Liver (tissue), 8 donors: ENCODE measurements at regions not wholly inside any gene's neighbourhood (a gene's known extent, or its start where the extent isn't known, plus 50 kb on each side); places are given as distances from the start of the nearest gene placed in this dataset.

Experiments used
- DNase-seq: peaks from one replicate; pipeline ENCODE4 v3.0.0-alpha.2; 2017; ENCODE audit warnings: low spot score
- H3K27ac ChIP-seq, 2 donors: one replicate each; pipeline ENCODE4 v1.7.0; 2013; ENCODE audit warnings: inconsistent platforms in 2 of 2, low read length in 2 of 2, control low read depth in 1 of 2, low read depth in 1 of 2, mild to moderate bottlenecking in 1 of 2
- H3K27me3 ChIP-seq, 4 donors: one replicate each; pipeline versions ENCODE4 v1.6.1 to v1.7.0; 2013; ENCODE audit warnings: low read length in 3 of 4, inconsistent platforms in 1 of 4, mild to moderate bottlenecking in 1 of 4, moderate library complexity in 1 of 4; ENCODE audit not compliant: control insufficient read depth in 4 of 4, insufficient read depth in 4 of 4
- H3K36me3 ChIP-seq, 4 donors: one replicate each; pipeline versions ENCODE4 v1.6.1 to v1.7.0; 2013; ENCODE audit warnings: low read length in 3 of 4, mild to moderate bottlenecking in 3 of 4, low read depth in 1 of 4, moderate library complexity in 1 of 4; ENCODE audit not compliant: control insufficient read depth in 4 of 4, insufficient read depth in 3 of 4
- H3K4me1 ChIP-seq, 4 donors: one replicate each; pipeline versions ENCODE4 v1.6.1 to v1.7.0; 2013; ENCODE audit warnings: low read length in 3 of 4, mild to moderate bottlenecking in 3 of 4, moderate library complexity in 1 of 4; ENCODE audit not compliant: control insufficient read depth in 4 of 4, insufficient read depth in 4 of 4
- H3K4me3 ChIP-seq, 3 donors: one replicate each; pipeline versions ENCODE4 v1.6.1 to v1.7.0; 2013; ENCODE audit warnings: low read length in 3 of 3, control low read depth in 1 of 3, low read depth in 1 of 3, mild to moderate bottlenecking in 1 of 3
- H3K9ac ChIP-seq, 2 donors: one replicate each; pipeline ENCODE4 v1.7.0; 2013; ENCODE audit warnings: low read length in 2 of 2, mild to moderate bottlenecking in 2 of 2, moderate library complexity in 2 of 2, control low read depth in 1 of 2, low read depth in 1 of 2
- H3K9me3 ChIP-seq, 4 donors: one replicate each; pipeline versions ENCODE4 v1.6.1 to v1.7.0; 2013; ENCODE audit warnings: low read length in 3 of 4; ENCODE audit not compliant: control insufficient read depth in 4 of 4
- CTCF ChIP-seq: fragments of 150-350 bp; IDR thresholded peaks from 2 replicates; pipeline ENCODE4 v1.5.1; 2017; ENCODE audit warnings: improper control_type of control experiment, low read depth, low read length; ENCODE audit not compliant: missing input control
- EGR1 ChIP-seq, 2 donors: IDR thresholded peaks; 2 replicates each; pipeline ENCODE4 v1.6.1; 2016 to 2018; ENCODE audit warnings: antibody characterized with exemption in 2 of 2, low read depth in 2 of 2
- FOXA1 ChIP-seq: IDR thresholded peaks from 2 replicates; pipeline ENCODE4 v1.6.1; 2016; ENCODE audit warnings: antibody characterized with exemption
- FOXA2 ChIP-seq: IDR thresholded peaks from 2 replicates; pipeline ENCODE4 v1.6.1; 2016; ENCODE audit warnings: antibody characterized with exemption
- GABPA ChIP-seq, 2 donors: IDR thresholded peaks in 1 of 2; conservative IDR thresholded peaks in 1 of 2; 2 replicates each; pipeline ENCODE4 v1.6.1; 2016; ENCODE audit warnings: antibody characterized with exemption in 2 of 2, mild to moderate bottlenecking in 1 of 2, moderate library complexity in 1 of 2
- HNF4G ChIP-seq: IDR thresholded peaks from 2 replicates; pipeline ENCODE4 v1.6.1; 2016; ENCODE audit warnings: antibody characterized with exemption
- NR2F2 ChIP-seq: IDR thresholded peaks from 2 replicates; pipeline ENCODE4 v1.6.1; 2016; ENCODE audit warnings: antibody characterized with exemption
- RAD21 ChIP-seq, 2 donors: IDR thresholded peaks; 2 replicates each; pipeline ENCODE4 v1.6.1; 2016; ENCODE audit warnings: antibody characterized with exemption in 2 of 2, mild to moderate bottlenecking in 2 of 2
- REST ChIP-seq: IDR thresholded peaks from 2 replicates; pipeline ENCODE4 v1.6.1; 2016; ENCODE audit warnings: antibody characterized with exemption, mild to moderate bottlenecking
- RXRA ChIP-seq, 2 donors: IDR thresholded peaks; 2 replicates each; pipeline ENCODE4 v1.6.1; 2017 to 2018; ENCODE audit warnings: antibody characterized with exemption in 2 of 2, mild to moderate bottlenecking in 1 of 2
- SP1 ChIP-seq: IDR thresholded peaks from 2 replicates; pipeline ENCODE4 v1.6.1; 2018; ENCODE audit warnings: antibody characterized with exemption, mild to moderate bottlenecking
- TAF1 ChIP-seq: conservative IDR thresholded peaks from 2 replicates; pipeline ENCODE4 v1.6.1; 2016; ENCODE audit warnings: antibody characterized with exemption, mild to moderate bottlenecking
- YY1 ChIP-seq: IDR thresholded peaks from 2 replicates; pipeline ENCODE4 v1.6.1; 2016; ENCODE audit warnings: antibody characterized with exemption, mild to moderate bottlenecking
- WGBS: extraction: QIAGEN DNeasy Blood & Tissue Kit; methylation state at CpG from one replicate; pipeline ENCODE4 v1.1.7; 2013; 5-methylcytosine and 5-hydroxymethylcytosine counted together
- TF ChIP-seq, protein P1 (sequence below): IDR thresholded peaks from 2 replicates; pipeline ENCODE4 v1.6.1; 2016; ENCODE audit warnings: antibody characterized with exemption
- TF ChIP-seq, protein P2 (sequence below): IDR thresholded peaks from 2 replicates; pipeline ENCODE4 v1.6.1; 2016; ENCODE audit warnings: antibody characterized with exemption
- TF ChIP-seq, protein P3 (sequence below): IDR thresholded peaks from 2 replicates; pipeline ENCODE4 v1.6.1; 2016; ENCODE audit warnings: antibody characterized with exemption
- donor health status: healthy.
- donor health status: healthy.
- donor health status: healthy.
- donor health status: healthy.
- donor health status: healthy.

DNA sequence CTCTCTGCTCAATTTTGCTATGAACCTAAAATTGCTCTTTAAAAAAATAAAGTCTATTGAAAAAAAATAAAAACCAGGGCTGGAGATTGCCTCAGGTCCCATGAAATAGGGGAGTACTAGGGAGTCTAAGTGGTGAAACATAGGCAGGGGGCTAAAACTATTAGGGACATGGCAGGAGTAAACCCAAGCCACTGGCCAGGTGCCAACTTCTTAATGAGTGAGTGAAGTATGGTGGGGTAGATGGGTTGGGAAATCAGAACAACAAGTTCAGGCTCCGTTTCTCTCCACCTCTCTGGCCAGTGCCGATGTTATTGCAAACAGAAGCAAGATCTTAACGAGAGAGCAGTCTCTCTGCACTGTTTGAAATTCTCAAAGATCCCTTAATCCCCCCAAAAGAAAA, 322.4 kb upstream of the CDH5 start:
- Histone ChIP-seq H3K4me3 (no peak overlapping the region), H3K27me3 (peaks cover 0 to 5% (median under 1%) of the 10 kb centered on the region in 4 donors), H3K36me3 (no peaks in the 10 kb centered on the region), H3K9ac (no peak overlapping the region), H3K27ac (no peak overlapping the region), H3K9me3 (no peaks in the 10 kb centered on the region), H3K4me1 (no peaks in the 10 kb centered on the region)
- no peak for DNase-seq
- 71% methylated on average over 3 of the region's 3 CpGs for WGBS
- TF ChIP-seq EGR1 (IDR thresholded peaks at IDR 0.05; ENCODE audit: low read depth in 2 of 2) = no peak
- TF ChIP-seq CTCF = no peak
- no peak for TF ChIP-seq GABPA (IDR thresholded peaks at IDR 0.05 in 1 of 2, conservative IDR thresholded peaks at IDR 0.05 in 1 of 2)
- TF ChIP-seq TAF1 = no peak
- TF ChIP-seq, protein P1, sequence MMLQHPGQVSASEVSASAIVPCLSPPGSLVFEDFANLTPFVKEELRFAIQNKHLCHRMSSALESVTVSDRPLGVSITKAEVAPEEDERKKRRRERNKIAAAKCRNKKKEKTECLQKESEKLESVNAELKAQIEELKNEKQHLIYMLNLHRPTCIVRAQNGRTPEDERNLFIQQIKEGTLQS = no peak
- TF ChIP-seq RAD21 (IDR thresholded peaks at IDR 0.05) = no peak
- no peak for TF ChIP-seq FOXA1
- TF ChIP-seq, protein P2, sequence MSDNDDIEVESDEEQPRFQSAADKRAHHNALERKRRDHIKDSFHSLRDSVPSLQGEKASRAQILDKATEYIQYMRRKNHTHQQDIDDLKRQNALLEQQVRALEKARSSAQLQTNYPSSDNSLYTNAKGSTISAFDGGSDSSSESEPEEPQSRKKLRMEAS = no peak
- TF ChIP-seq YY1 = no peak
- TF ChIP-seq RXRA (IDR thresholded peaks at IDR 0.05) = no peak
- TF ChIP-seq NR2F2 = no peak
- no peak for TF ChIP-seq SP1
- no peak for TF ChIP-seq REST
- no peak for TF ChIP-seq HNF4G

DNA sequence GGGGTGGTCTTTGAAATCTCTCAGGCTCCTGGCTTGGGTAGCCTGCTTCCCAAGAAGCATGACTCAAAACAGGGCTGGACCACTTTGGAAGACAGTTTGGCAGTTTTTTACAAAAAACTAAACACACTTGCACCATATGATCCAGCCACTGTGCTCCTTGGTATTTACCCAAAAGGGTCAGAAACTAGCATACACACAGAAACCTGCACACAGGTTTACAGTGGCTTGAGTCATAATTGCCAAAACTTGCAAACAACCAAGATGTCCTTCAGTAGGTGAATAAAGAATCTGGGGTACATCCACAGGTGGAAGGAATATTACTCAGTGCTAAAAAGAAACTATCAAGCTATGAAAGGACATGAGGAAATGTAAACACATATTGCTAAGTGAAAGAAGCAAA, 323.2 kb upstream of the CDH5 start:
- H3K4me1 ChIP-seq = no peaks in the 10 kb centered on the region
- H3K27ac ChIP-seq = no peak overlapping the region
- no peak overlapping the region for H3K9ac ChIP-seq
- TF ChIP-seq REST = no peak
- TF ChIP-seq, protein P1 = no peak
- no peak for TF ChIP-seq NR2F2
- no peak for TF ChIP-seq SP1
- no peak for TF ChIP-seq FOXA2
- TF ChIP-seq CTCF = no peak
- no peak for TF ChIP-seq EGR1 (IDR thresholded peaks at IDR 0.05; ENCODE audit: low read depth in 2 of 2)
- TF ChIP-seq FOXA1 = no peak
- no peak for TF ChIP-seq HNF4G
- TF ChIP-seq, protein P3, sequence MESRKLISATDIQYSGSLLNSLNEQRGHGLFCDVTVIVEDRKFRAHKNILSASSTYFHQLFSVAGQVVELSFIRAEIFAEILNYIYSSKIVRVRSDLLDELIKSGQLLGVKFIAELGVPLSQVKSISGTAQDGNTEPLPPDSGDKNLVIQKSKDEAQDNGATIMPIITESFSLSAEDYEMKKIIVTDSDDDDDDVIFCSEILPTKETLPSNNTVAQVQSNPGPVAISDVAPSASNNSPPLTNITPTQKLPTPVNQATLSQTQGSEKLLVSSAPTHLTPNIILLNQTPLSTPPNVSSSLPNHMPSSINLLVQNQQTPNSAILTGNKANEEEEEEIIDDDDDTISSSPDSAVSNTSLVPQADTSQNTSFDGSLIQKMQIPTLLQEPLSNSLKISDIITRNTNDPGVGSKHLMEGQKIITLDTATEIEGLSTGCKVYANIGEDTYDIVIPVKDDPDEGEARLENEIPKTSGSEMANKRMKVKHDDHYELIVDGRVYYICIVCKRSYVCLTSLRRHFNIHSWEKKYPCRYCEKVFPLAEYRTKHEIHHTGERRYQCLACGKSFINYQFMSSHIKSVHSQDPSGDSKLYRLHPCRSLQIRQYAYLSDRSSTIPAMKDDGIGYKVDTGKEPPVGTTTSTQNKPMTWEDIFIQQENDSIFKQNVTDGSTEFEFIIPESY = no peak
- DNase-seq = no peak
- H3K4me3 ChIP-seq = no peak overlapping the region
- H3K9me3 ChIP-seq = no peaks in the 10 kb centered on the region
- no peaks in the 10 kb centered on the region for H3K36me3 ChIP-seq
- H3K27me3 ChIP-seq = peaks cover 0 to 5% (median under 1%) of the 10 kb centered on the region in 4 donors
